Endodermal cell (in vitro differentiated cells): ENCODE measurements at regions not wholly inside any gene's neighbourhood (a gene's known extent, or its start where the extent isn't known, plus 50 kb on each side); places are given as distances from the start of the nearest gene placed in this dataset.

ENCODE experiments used
- DNase-seq: peaks from one replicate; pipeline ENCODE4 v3.0.0-alpha.2; 2017
- H3K27ac ChIP-seq: 2 replicates; pipeline ENCODE4 v1.5.1; 2013; ENCODE audit warnings: mild to moderate bottlenecking, low read depth, low read length, moderate library complexity
- H3K27me3 ChIP-seq: 2 replicates; pipeline ENCODE4 v1.6.1; 2013; ENCODE audit warnings: mild to moderate bottlenecking, low read length, moderate library complexity; ENCODE audit not compliant: insufficient read depth, control insufficient read depth, poor library complexity, severe bottlenecking
- H3K36me3 ChIP-seq: 2 replicates; pipeline ENCODE4 v1.7.0; 2013; ENCODE audit warnings: mild to moderate bottlenecking, low read length, moderate library complexity; ENCODE audit not compliant: control insufficient read depth, insufficient read depth
- H3K4me1 ChIP-seq: one replicate; pipeline ENCODE4 v1.7.0; 2013; ENCODE audit warnings: low read length; ENCODE audit not compliant: control insufficient read depth, insufficient read depth
- H3K4me3 ChIP-seq: 2 replicates; pipeline ENCODE4 v1.5.1; 2013; ENCODE audit warnings: mild to moderate bottlenecking, low read length, moderate library complexity
- H3K9ac ChIP-seq: 2 replicates; pipeline ENCODE4 v1.6.1; 2013; ENCODE audit warnings: mild to moderate bottlenecking, low read length, moderate library complexity; ENCODE audit not compliant: poor library complexity, severe bottlenecking; ENCODE audit errors: extremely low read depth
- H3K9me3 ChIP-seq: 2 replicates; pipeline ENCODE4 v1.6.1; 2013; ENCODE audit warnings: mild to moderate bottlenecking, low read length, moderate library complexity; ENCODE audit not compliant: control insufficient read depth
- H3K27ac Mint-ChIP-seq: 2 replicates; pipeline ENCODE4 v1.8.0; 2020; ENCODE audit warnings: mixed read lengths
- H3K27me3 Mint-ChIP-seq: 2 replicates; pipeline ENCODE4 v1.8.0; 2021; ENCODE audit warnings: mild to moderate bottlenecking, mixed read lengths; ENCODE audit not compliant: insufficient read depth
- H3K36me3 Mint-ChIP-seq: 2 replicates; pipeline ENCODE4 v1.8.0; 2020; ENCODE audit warnings: low read depth, mixed read lengths
- H3K4me1 Mint-ChIP-seq: 2 replicates; pipeline ENCODE4 v1.8.0; 2020; ENCODE audit warnings: mixed read lengths
- H3K4me3 Mint-ChIP-seq: 2 replicates; pipeline ENCODE4 v1.8.0; 2020; ENCODE audit warnings: mild to moderate bottlenecking, moderate library complexity, mixed read lengths
- H3K9me3 Mint-ChIP-seq: 2 replicates; pipeline ENCODE4 v1.8.0; 2020; ENCODE audit warnings: mild to moderate bottlenecking, mixed read lengths
- CTCF ChIP-seq: fragments of 200-600 bp; sonication (generic); conservative IDR thresholded peaks from 2 replicates; pipeline ENCODE4 v1.5.0; 2021; ENCODE audit warnings: antibody characterized with exemption, mild to moderate bottlenecking
- WGBS, 2 experiments: methylation state at CpG; one replicate each; pipeline versions ENCODE4 v1.1.5 to v1.1.7; 2013; ENCODE audit warnings: missing lambda C conversion rate in 2 of 2, mixed read lengths in 1 of 2; ENCODE audit not compliant: insufficient coverage in 1 of 2, insufficient read length in 1 of 2; 5-methylcytosine and 5-hydroxymethylcytosine counted together

- Histone ChIP-seq H3K9me3 (no peaks in the 10 kb centered on the region), H3K27ac (no peak overlapping the region), H3K4me3 (no peak overlapping the region), H3K4me1 (no peaks in the 10 kb centered on the region), H3K36me3 (no peaks in the 10 kb centered on the region), H3K27me3 (no peaks in the 10 kb centered on the region), H3K9ac (no peak overlapping the region)
- H3K27me3 Mint-ChIP-seq, result no peaks in the 10 kb centered on the region
- H3K4me1 Mint-ChIP-seq, result no peaks in the 10 kb centered on the region
- no peak overlapping the region for H3K4me3 Mint-ChIP-seq
- WGBS, 2 experiments, result 88 to 96% methylated on average over 1 of the region's 1 CpG
- TF ChIP-seq CTCF, result no peak
- no peaks in the 10 kb centered on the region for H3K9me3 Mint-ChIP-seq
- no peaks in the 10 kb centered on the region for H3K36me3 Mint-ChIP-seq
- no peak for DNase-seq
- no peak overlapping the region for H3K27ac Mint-ChIP-seq
Observed at GRCh38 chr2:186199029-186199428, 287.0 kb upstream of the ZC3H15 start.

GRCh38 chr2:186201371-186201770 is 284.7 kb upstream of the ZC3H15 start:
- no peaks in the 10 kb centered on the region for H3K27me3 Mint-ChIP-seq
- peaks cover 2% of the 10 kb centered on the region for H3K4me1 Mint-ChIP-seq
- no peak overlapping the region for H3K27ac Mint-ChIP-seq
- no peaks in the 10 kb centered on the region for H3K36me3 ChIP-seq
- no peak for DNase-seq
- H3K9me3 Mint-ChIP-seq, result no peaks in the 10 kb centered on the region
- no peaks in the 10 kb centered on the region for H3K36me3 Mint-ChIP-seq
- no peaks in the 10 kb centered on the region for H3K4me1 ChIP-seq
- no peak overlapping the region for H3K9ac ChIP-seq
- TF ChIP-seq CTCF, result no peak
- H3K27ac ChIP-seq, result no peak overlapping the region
- H3K4me3 Mint-ChIP-seq, result no peak overlapping the region
- H3K4me3 ChIP-seq, result no peak overlapping the region
- H3K27me3 ChIP-seq, result no peaks in the 10 kb centered on the region
- H3K9me3 ChIP-seq, result no peaks in the 10 kb centered on the region

GRCh38 chr2:186205254-186205911 is 280.7 kb upstream of the ZC3H15 start:
- Histone ChIP-seq H3K27ac (no peak overlapping the region), H3K9me3 (no peaks in the 10 kb centered on the region), H3K4me1 (no peaks in the 10 kb centered on the region), H3K27me3 (no peaks in the 10 kb centered on the region), H3K9ac (no peak overlapping the region), H3K36me3 (no peaks in the 10 kb centered on the region), H3K4me3 (no peak overlapping the region)
- H3K27ac Mint-ChIP-seq, result no peak overlapping the region
- no peak for TF ChIP-seq CTCF
- WGBS, 2 experiments, result 75% methylated on average over 1 of the region's 1 CpG; no CpG with 5 or more reads in 1 of the 2 experiments
- H3K36me3 Mint-ChIP-seq, result no peaks in the 10 kb centered on the region
- no peak for DNase-seq
- no peak overlapping the region for H3K4me3 Mint-ChIP-seq
- H3K4me1 Mint-ChIP-seq, result peaks cover 2% of the 10 kb centered on the region
- no peaks in the 10 kb centered on the region for H3K9me3 Mint-ChIP-seq
- H3K27me3 Mint-ChIP-seq, result no peaks in the 10 kb centered on the region
